AML-193 (cell line): ENCODE measurements at regions not wholly inside any gene's neighbourhood (a gene's known extent, or its start where the extent isn't known, plus 50 kb on each side); places are given as distances from the start of the nearest gene placed in this dataset.

Experiments
- DNase-seq, 2 experiments: peaks; one replicate each; lab custom pipeline; 2025; lab: John Stamatoyannopoulos, UW

GRCh38 chr13:105607016-105607415, 928.4 kb downstream of the EFNB2 start:
- no peak for DNase-seq

- DNase-seq: no peak
Measured at GRCh38 chr13:105602956-105603670, 932.3 kb downstream of the EFNB2 start.

GRCh38 chr13:105599477-105600037, 935.9 kb downstream of the EFNB2 start:
- no peak for DNase-seq

GRCh38 chr13:105598529-105598928, 936.9 kb downstream of the EFNB2 start:
- no peak for DNase-seq

- DNase-seq: no peak
Measured at GRCh38 chr13:105597573-105597972, 937.9 kb downstream of the EFNB2 start.

- DNase-seq: no peak
Measured at GRCh38 chr13:105595471-105595870, 940.0 kb downstream of the EFNB2 start.

- no peak for DNase-seq
Measured at GRCh38 chr13:105591277-105591676, 944.2 kb downstream of the EFNB2 start.

- no peak for DNase-seq
Measured at GRCh38 chr13:105587786-105588185, 947.7 kb downstream of the EFNB2 start.

GRCh38 chr13:105579821-105580710, 955.4 kb downstream of the EFNB2 start:
- no peak for DNase-seq

- DNase-seq: no peak
Measured at GRCh38 chr13:105573136-105573535, 962.3 kb downstream of the EFNB2 start.

- DNase-seq: no peak
Measured at GRCh38 chr13:105572401-105572800, 963.1 kb downstream of the EFNB2 start.

- peak; percentile 19 to 29 for DNase-seq
Measured at GRCh38 chr13:105569816-105570215, 965.6 kb downstream of the EFNB2 start.

- no peak for DNase-seq
Measured at GRCh38 chr13:105567951-105568525, 967.4 kb downstream of the EFNB2 start.

- no peak for DNase-seq
Measured at GRCh38 chr13:105565136-105565727, 970.2 kb downstream of the EFNB2 start.

- no peak for DNase-seq
Measured at GRCh38 chr13:105552078-105552477, 983.4 kb downstream of the EFNB2 start.

- DNase-seq: no peak
Measured at GRCh38 chr13:105547851-105548250, 987.6 kb downstream of the EFNB2 start.

- no peak for DNase-seq
Measured at GRCh38 chr13:105545811-105546210, 989.7 kb downstream of the EFNB2 start.

- DNase-seq: no peak
Measured at GRCh38 chr13:105543742-105544141, 991.7 kb downstream of the EFNB2 start.

- DNase-seq: no peak
Measured at GRCh38 chr13:105541565-105541964, 993.9 kb downstream of the EFNB2 start.

GRCh38 chr13:105538346-105538745, 997.1 kb downstream of the EFNB2 start:
- no peak for DNase-seq

GRCh38 chr13:105537113-105537512, 998.3 kb downstream of the EFNB2 start:
- no peak for DNase-seq

GRCh38 chr13:105530468-105530867, 1005.0 kb downstream of the EFNB2 start:
- no peak for DNase-seq
